Peyer's patch (tissue), 4 donors: ENCODE measurements at regions not wholly inside any gene's neighbourhood (a gene's known extent, or its start where the extent isn't known, plus 50 kb on each side); places are given as distances from the start of the nearest gene placed in this dataset.

Experiments
- CTCF ChIP-seq, 6 experiments: fragments of 450-650 bp in 4 of 6; fragments of 200-600 bp in 2 of 6; sonication (generic) in 1 of 6; IDR thresholded peaks; one replicate each; pipeline ENCODE4 v1.5.1; 2017 to 2019; ENCODE audit warnings: antibody characterized with exemption in 6 of 6, mild to moderate bottlenecking in 3 of 6, moderate library complexity in 1 of 6
- POLR2A ChIP-seq, 2 donors: fragments of 450-650 bp; IDR thresholded peaks; one replicate each; pipeline ENCODE4 v1.5.1; 2017; ENCODE audit warnings: antibody characterized with exemption in 2 of 2, mild to moderate bottlenecking in 2 of 2, moderate library complexity in 2 of 2

- no peak for TF ChIP-seq CTCF (IDR thresholded peaks at IDR 0.05)
- no peak for TF ChIP-seq POLR2A (IDR thresholded peaks at IDR 0.05)
Measured at GRCh38 chr4:24007860-24008261, 118.0 kb upstream of the PPARGC1A start.
